ENCODE measurements at regions not wholly inside any gene's neighbourhood (a gene's known extent, or its start where the extent isn't known, plus 50 kb on each side); places are given as distances from the start of the nearest gene placed in this dataset.

DNA sequence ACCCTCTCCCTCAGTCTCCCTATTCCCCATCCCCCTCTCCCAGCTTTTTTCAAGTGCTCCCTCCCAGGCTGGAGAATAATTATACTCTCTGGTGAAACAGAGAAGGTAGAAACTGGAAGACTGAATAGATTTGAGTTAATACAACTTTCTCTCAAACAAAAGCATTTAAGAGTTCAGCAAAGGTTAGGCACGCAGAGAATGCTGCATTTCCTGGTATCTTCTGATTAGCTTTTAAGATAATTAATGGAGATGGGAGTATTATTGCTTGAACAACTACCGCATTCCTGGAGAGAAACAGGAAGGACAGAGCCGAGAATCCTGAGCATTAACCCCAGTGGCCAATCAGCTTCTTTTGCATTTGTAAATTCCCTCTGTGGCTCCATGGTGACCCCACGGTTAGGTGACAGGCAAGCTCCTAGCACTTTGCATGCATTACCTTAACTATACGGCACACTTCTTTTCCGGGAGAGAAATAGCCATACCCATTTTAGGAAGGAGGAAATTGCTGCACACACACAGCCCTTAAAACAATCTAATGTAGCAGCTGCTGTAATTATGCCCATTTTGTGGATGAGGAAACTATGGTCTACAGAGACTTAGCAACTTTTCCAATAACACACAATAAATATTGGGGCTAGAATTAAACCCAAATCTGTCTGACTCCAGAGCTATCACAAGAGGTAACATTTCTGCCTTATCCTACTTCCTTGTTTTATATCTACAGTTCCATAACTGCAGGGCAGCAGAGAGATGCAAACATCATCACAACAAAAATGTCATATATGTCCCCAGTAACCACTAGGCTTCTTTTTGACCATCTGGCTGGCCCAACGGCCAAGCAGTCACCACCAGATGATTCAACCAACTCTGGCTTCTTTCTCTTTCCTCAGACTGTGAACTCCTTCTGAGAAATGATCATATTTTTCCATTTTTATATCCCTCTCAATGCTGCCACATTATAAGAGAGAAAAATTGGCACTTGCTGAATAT, 169.9 kb downstream of the CD24 start:
- H3K4me3 ChIP-seq (replicated peaks in 1 of 2; ENCODE audit: low read depth in 2 of 2, low read length in 2 of 2) = no peak overlapping the region
- DNase-seq (ENCODE audit: low read depth in 2 of 2) = no peak
- TF ChIP-seq, protein P1, sequence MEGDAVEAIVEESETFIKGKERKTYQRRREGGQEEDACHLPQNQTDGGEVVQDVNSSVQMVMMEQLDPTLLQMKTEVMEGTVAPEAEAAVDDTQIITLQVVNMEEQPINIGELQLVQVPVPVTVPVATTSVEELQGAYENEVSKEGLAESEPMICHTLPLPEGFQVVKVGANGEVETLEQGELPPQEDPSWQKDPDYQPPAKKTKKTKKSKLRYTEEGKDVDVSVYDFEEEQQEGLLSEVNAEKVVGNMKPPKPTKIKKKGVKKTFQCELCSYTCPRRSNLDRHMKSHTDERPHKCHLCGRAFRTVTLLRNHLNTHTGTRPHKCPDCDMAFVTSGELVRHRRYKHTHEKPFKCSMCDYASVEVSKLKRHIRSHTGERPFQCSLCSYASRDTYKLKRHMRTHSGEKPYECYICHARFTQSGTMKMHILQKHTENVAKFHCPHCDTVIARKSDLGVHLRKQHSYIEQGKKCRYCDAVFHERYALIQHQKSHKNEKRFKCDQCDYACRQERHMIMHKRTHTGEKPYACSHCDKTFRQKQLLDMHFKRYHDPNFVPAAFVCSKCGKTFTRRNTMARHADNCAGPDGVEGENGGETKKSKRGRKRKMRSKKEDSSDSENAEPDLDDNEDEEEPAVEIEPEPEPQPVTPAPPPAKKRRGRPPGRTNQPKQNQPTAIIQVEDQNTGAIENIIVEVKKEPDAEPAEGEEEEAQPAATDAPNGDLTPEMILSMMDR (IDR thresholded peaks at IDR 0.05; ENCODE audit: low read depth, low read length) = no peak

DNA sequence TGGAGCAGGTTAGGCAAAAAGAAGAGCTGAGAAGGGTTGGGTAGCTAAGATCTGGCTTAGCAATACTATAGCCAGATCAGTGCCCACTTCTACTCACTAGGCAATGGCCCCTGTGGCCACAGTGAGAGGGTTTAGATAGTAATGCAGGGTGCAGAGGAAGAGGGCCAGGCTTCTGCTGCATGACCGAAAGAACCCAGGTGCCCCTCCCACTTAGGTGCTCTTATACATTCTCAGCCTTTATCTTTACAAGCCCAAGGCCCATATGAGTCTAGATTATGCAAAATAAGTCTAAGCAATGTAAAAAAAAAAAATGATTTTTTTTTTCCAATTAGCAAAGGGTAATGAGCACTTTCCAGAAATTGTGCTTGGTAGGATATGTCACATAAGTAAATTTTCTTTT, 171.3 kb downstream of the CD24 start:
- TF ChIP-seq, protein P1 (IDR thresholded peaks at IDR 0.05; ENCODE audit: low read depth, low read length) = no peak
- no peak for DNase-seq (ENCODE audit: low read depth in 2 of 2)
- no peak overlapping the region for H3K4me3 ChIP-seq (replicated peaks in 1 of 2; ENCODE audit: low read depth in 2 of 2, low read length in 2 of 2)

GRCh38 chr6:106802139-106802538, 172.4 kb downstream of the CD24 start:
- DNase-seq (ENCODE audit: low read depth in 2 of 2) = no peak
- TF ChIP-seq, protein P1 (IDR thresholded peaks at IDR 0.05; ENCODE audit: low read depth, low read length) = no peak
- H3K4me3 ChIP-seq (replicated peaks in 1 of 2; ENCODE audit: low read depth in 2 of 2, low read length in 2 of 2) = no peak overlapping the region

GRCh38 chr6:106801256-106801655, 171.9 kb downstream of the QRSL1 start:
- TF ChIP-seq, protein P1 (IDR thresholded peaks at IDR 0.05; ENCODE audit: low read depth, low read length) = no peak
- H3K4me3 ChIP-seq (replicated peaks in 1 of 2; ENCODE audit: low read depth in 2 of 2, low read length in 2 of 2) = no peak overlapping the region
- DNase-seq (ENCODE audit: low read depth in 2 of 2) = no peak

- no peak overlapping the region for H3K4me3 ChIP-seq (replicated peaks in 1 of 2; ENCODE audit: low read depth in 2 of 2, low read length in 2 of 2)
- no peak for DNase-seq (ENCODE audit: low read depth in 2 of 2)
- TF ChIP-seq, protein P1 (IDR thresholded peaks at IDR 0.05; ENCODE audit: low read depth, low read length) = no peak
Measured at GRCh38 chr6:106800379-106800778, 171.0 kb downstream of the QRSL1 start.

GRCh38 chr6:106799031-106799894, 169.9 kb downstream of the QRSL1 start:
- TF ChIP-seq, protein P1 (IDR thresholded peaks at IDR 0.05; ENCODE audit: low read depth, low read length) = no peak
- no peak overlapping the region for H3K4me3 ChIP-seq (replicated peaks in 1 of 2; ENCODE audit: low read depth in 2 of 2, low read length in 2 of 2)
- peak; percentile 45 to 46 for DNase-seq (ENCODE audit: low read depth in 2 of 2)

Measured in cardiac fibroblast (primary cell).